Spleen (tissue), 11 donors: ENCODE measurements at regions not wholly inside any gene's neighbourhood (a gene's known extent, or its start where the extent isn't known, plus 50 kb on each side); places are given as distances from the start of the nearest gene placed in this dataset.

Source experiments
- DNase-seq: peaks from one replicate; pipeline ENCODE4 v3.0.0-alpha.2; 2020
- H3K27ac ChIP-seq, 8 donors: fragments of 200-600 bp; sonication (generic) in 7 of 8; 1 replicate in 4 of 8; 2 replicates in 4 of 8; pipeline versions ENCODE4 v1.5.0 to v1.8.0; 2016 to 2021; ENCODE audit warnings: inconsistent platforms in 4 of 8, mild to moderate bottlenecking in 4 of 8, moderate library complexity in 1 of 8
- H3K27me3 ChIP-seq, 7 donors: fragments of 200-600 bp; sonication (generic) in 6 of 7; replicated peaks in 1 of 7; 1 replicate in 4 of 7; 2 replicates in 3 of 7; pipeline versions ENCODE4 v1.5.0 to v1.8.0; 2016 to 2021; ENCODE audit warnings: inconsistent platforms in 3 of 7, mild to moderate bottlenecking in 1 of 7
- H3K36me3 ChIP-seq, 6 donors: fragments of 200-600 bp; sonication (generic) in 5 of 6; 1 replicate in 4 of 6; 2 replicates in 2 of 6; pipeline versions ENCODE4 v1.5.0 to v1.8.0; 2016 to 2021; ENCODE audit warnings: inconsistent platforms in 2 of 6
- H3K4me1 ChIP-seq, 6 donors: fragments of 200-600 bp; sonication (generic) in 5 of 6; 1 replicate in 3 of 6; 2 replicates in 3 of 6; pipeline versions ENCODE4 v1.5.0 to v1.8.0; 2016 to 2021; ENCODE audit warnings: inconsistent platforms in 3 of 6
- H3K4me3 ChIP-seq, 8 donors: fragments of 200-600 bp; sonication (generic) in 7 of 8; 1 replicate in 4 of 8; 2 replicates in 4 of 8; pipeline versions ENCODE4 v1.5.0 to v1.8.0; 2016 to 2021; ENCODE audit warnings: inconsistent platforms in 4 of 8, mild to moderate bottlenecking in 4 of 8, moderate library complexity in 2 of 8
- H3K9me3 ChIP-seq, 8 donors: fragments of 200-600 bp; sonication (generic) in 7 of 8; 1 replicate in 4 of 8; 2 replicates in 4 of 8; pipeline versions ENCODE4 v1.5.0 to v1.8.0; 2016 to 2021; ENCODE audit warnings: inconsistent platforms in 4 of 8
- POLR2A ChIP-seq, 3 donors: fragments of 450-650 bp; IDR thresholded peaks; one replicate each; pipeline ENCODE4 v1.5.1; 2017; ENCODE audit warnings: antibody characterized with exemption in 3 of 3, mild to moderate bottlenecking in 1 of 3
- POLR2AphosphoS5 ChIP-seq, 3 donors: sonication (generic); formaldehyde crosslinking; IDR thresholded peaks; one replicate each; pipeline ENCODE4 v1.5.1; 2017; ENCODE audit warnings: antibody characterized with exemption in 3 of 3
- WGBS, 5 donors: extraction: QIAGEN DNeasy Blood & Tissue Kit in 3 of 5; methylation state at CpG; one replicate each; pipeline versions ENCODE4 v1.1.5 to v1.1.7; 2013 to 2018; 5-methylcytosine and 5-hydroxymethylcytosine counted together
- intact Hi-C: fragments of 100-400 bp; cut with DNase I; formaldehyde crosslinking; loops from one replicate; pipeline ENCODE4 v1.15.0; 2023; ENCODE audit warnings: low total_unique reads
- TF ChIP-seq, protein P1 (sequence below), 11 experiments: fragments of 200-600 bp in 7 of 11; fragments of 450-650 bp in 4 of 11; sonication (generic) in 4 of 11; IDR thresholded peaks in 8 of 11; conservative IDR thresholded peaks in 3 of 11; 1 replicate in 7 of 11; 2 replicates in 4 of 11; pipeline versions ENCODE4 v1.4.0 to v1.8.0; 2016 to 2021; ENCODE audit warnings: antibody characterized with exemption in 11 of 11, inconsistent platforms in 4 of 11, mild to moderate bottlenecking in 1 of 11
- donor health status: healthy with polysubstance abuse.
- donor health status: DM: no; HTN: no; CAD: no; lungs with moderate emphysema.
- donor health status: DM: no; HTN: no; CAD: no.
- donor health status: Bipolar disorder and iron deficiency.
- donor health status: healthy.
- donor health status: DM: no; HTN: no; CAD: no.
- donor health status: DM: yes; HTN: yes; CAD: no.

GRCh38 chr11:115765803-115766239 is 261.6 kb upstream of the CADM1 start:
- peaks cover 0 to 22% (median 0%) of the 10 kb centered on the region in 7 donors for H3K27me3 ChIP-seq
- 74 to 83% (median 77%) methylated on average over 6 of the region's 6 CpGs for WGBS, 5 donors
- H3K36me3 ChIP-seq, result no peaks in the 10 kb centered on the region
- no peaks in the 10 kb centered on the region for H3K9me3 ChIP-seq
- no peak overlapping the region for H3K4me3 ChIP-seq
- no peak overlapping the region for H3K27ac ChIP-seq
- intact Hi-C loops, result no loop called here
- DNase-seq, result no peak
- TF ChIP-seq, protein P1, sequence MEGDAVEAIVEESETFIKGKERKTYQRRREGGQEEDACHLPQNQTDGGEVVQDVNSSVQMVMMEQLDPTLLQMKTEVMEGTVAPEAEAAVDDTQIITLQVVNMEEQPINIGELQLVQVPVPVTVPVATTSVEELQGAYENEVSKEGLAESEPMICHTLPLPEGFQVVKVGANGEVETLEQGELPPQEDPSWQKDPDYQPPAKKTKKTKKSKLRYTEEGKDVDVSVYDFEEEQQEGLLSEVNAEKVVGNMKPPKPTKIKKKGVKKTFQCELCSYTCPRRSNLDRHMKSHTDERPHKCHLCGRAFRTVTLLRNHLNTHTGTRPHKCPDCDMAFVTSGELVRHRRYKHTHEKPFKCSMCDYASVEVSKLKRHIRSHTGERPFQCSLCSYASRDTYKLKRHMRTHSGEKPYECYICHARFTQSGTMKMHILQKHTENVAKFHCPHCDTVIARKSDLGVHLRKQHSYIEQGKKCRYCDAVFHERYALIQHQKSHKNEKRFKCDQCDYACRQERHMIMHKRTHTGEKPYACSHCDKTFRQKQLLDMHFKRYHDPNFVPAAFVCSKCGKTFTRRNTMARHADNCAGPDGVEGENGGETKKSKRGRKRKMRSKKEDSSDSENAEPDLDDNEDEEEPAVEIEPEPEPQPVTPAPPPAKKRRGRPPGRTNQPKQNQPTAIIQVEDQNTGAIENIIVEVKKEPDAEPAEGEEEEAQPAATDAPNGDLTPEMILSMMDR (IDR thresholded peaks at IDR 0.05 in 8 of 11, conservative IDR thresholded peaks at IDR 0.05 in 3 of 11), result no peak
- TF ChIP-seq POLR2AphosphoS5 (IDR thresholded peaks at IDR 0.05) (no peak), POLR2A (IDR thresholded peaks at IDR 0.05) (no peak)
- H3K4me1 ChIP-seq, result peaks cover 0 to 4% (median under 1%) of the 10 kb centered on the region in 6 donors

DNA sequence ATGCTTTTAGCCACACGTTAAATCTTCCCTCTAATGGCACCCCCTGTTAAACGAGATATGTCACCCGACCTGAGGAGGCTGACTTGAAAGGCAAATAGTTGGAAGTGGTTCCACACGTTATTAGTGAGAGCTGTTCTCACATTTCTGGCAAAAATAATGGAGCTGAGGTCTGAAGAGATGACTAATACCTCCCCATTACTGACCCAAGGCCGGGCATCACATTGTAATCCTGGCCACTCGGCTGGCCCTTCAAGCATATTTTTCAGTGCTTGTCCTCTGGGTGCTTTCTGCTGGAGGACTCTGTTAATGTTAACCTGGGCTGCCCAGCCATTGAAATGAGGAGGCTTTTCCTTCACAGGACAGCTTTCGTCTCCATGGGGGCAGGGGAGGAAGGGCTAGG is 260.0 kb upstream of the CADM1 start:
- no peak overlapping the region for H3K27ac ChIP-seq
- intact Hi-C loops, result no loop called here
- TF ChIP-seq POLR2AphosphoS5 (IDR thresholded peaks at IDR 0.05) (no peak), POLR2A (IDR thresholded peaks at IDR 0.05) (no peak)
- TF ChIP-seq, protein P1 (IDR thresholded peaks at IDR 0.05 in 8 of 11, conservative IDR thresholded peaks at IDR 0.05 in 3 of 11), result no peak

DNA sequence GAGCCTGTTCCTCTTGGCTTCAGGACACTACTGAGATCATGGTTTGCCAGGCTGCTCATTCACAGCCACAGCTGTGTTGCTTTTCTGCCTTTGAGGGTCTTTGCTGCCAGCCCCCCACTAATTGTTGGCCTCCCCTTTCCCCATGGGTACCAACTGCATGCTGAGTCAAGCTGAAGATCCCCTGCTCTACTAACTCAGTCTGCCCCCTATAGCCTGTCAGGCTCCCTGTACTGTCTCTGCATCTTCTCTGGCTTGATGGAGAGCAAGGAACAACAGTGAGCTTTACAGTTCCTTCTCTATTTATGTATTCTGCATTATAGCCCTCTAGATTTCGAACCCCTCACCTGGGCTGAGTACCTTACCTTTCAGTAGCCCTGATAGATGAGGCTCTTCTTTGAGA is 257.6 kb upstream of the CADM1 start:
- Histone ChIP-seq H3K4me3 (no peak overlapping the region), H3K36me3 (no peaks in the 10 kb centered on the region), H3K27ac (no peak overlapping the region), H3K27me3 (peaks cover 0 to 49% (median 13%) of the 10 kb centered on the region in 7 donors), H3K9me3 (no peaks in the 10 kb centered on the region), H3K4me1 (peaks cover 0 to 19% (median 8%) of the 10 kb centered on the region in 6 donors)
- DNase-seq, result no peak
- 75 to 90% (median 80%) methylated on average over 1 of the region's 1 CpG for WGBS, 5 donors
- TF ChIP-seq, protein P1 (IDR thresholded peaks at IDR 0.05 in 8 of 11, conservative IDR thresholded peaks at IDR 0.05 in 3 of 11), result no peak
- no peak for TF ChIP-seq POLR2A (IDR thresholded peaks at IDR 0.05)
- intact Hi-C loops, result no loop called here

More for the DNA sequence above, 260.0 kb upstream of the CADM1 start:
- Histone ChIP-seq H3K27me3 (peaks cover 0 to 39% (median 12%) of the 10 kb centered on the region in 7 donors), H3K4me3 (no peak overlapping the region), H3K9me3 (no peaks in the 10 kb centered on the region), H3K36me3 (no peaks in the 10 kb centered on the region), H3K4me1 (peaks cover 0 to 19% (median 8%) of the 10 kb centered on the region in 6 donors)
- 63 to 70% (median 67%) methylated on average over 7 of the region's 7 CpGs for WGBS, 5 donors
- no peak for DNase-seq

DNA sequence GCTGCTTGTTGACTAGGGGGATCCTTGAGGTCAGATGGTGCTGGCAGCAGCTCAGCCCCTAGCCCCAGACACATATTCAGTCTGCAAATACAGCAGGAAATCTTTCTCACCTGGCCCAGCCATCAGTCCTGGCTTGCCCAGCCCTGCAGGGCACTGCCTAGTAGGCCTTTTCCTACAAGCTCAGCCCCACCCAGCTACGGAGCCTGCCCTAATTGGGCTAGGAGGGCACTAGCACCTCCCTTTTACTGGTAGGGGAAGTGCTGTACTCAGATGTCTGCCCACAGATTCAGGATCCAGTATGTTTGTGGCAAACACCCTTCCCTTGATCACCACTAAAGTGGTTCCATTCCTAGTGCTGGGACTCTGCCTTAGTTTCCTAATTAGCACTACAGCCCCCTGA is 257.1 kb upstream of the CADM1 start:
- peaks cover 0 to 19% (median 8%) of the 10 kb centered on the region in 6 donors for H3K4me1 ChIP-seq
- no peaks in the 10 kb centered on the region for H3K36me3 ChIP-seq
- H3K27ac ChIP-seq, result no peak overlapping the region
- intact Hi-C loops, result no loop called here
- H3K27me3 ChIP-seq, result peaks cover 0 to 49% (median 13%) of the 10 kb centered on the region in 7 donors
- TF ChIP-seq, protein P1 (IDR thresholded peaks at IDR 0.05 in 8 of 11, conservative IDR thresholded peaks at IDR 0.05 in 3 of 11), result no peak
- TF ChIP-seq POLR2A (IDR thresholded peaks at IDR 0.05) (no peak), POLR2AphosphoS5 (IDR thresholded peaks at IDR 0.05) (no peak)
- no peaks in the 10 kb centered on the region for H3K9me3 ChIP-seq
- no peak overlapping the region for H3K4me3 ChIP-seq
- WGBS, 5 donors, result 33 to 100% (median 70%) methylated on average over 1 of the region's 1 CpG
- DNase-seq, result no peak
